D341Med (cell line): ENCODE measurements at regions not wholly inside any gene's neighbourhood (a gene's known extent, or its start where the extent isn't known, plus 50 kb on each side); places are given as distances from the start of the nearest gene placed in this dataset.

ENCODE experiments used
- DNase-seq: peaks from one replicate; pipeline ENCODE4 v3.0.0; 2012; ENCODE audit warnings: low spot score

DNA sequence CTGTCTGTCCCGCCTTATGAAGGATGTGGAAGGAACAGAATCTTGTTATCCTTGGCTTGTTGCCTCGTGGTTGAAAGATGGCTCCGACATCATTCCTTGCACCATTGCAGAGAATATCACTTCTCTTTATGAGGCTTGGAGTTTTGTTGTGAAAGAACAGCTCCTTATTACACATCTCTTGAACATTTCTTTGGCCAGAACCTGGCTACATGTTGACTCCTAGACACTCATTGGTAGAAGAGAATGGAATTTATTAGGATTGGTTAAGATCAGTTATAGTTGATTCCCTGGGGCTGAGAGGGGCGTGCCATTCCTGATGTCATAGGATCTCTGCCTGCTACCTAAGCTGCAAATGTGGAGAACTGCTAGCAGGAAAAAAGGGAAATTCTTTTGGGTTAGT, 180.5 kb upstream of the CTBP2 start:
- DNase-seq, result no peak

GRCh38 chr10:125337510-125337909, 177.1 kb upstream of the CTBP2 start:
- DNase-seq, result no peak

- DNase-seq, result no peak
These were observed 174.2 kb upstream of the CTBP2 start for GRCh38 chr10:125334545-125334944.

- DNase-seq, result no peak
These were observed 173.4 kb upstream of the CTBP2 start for GRCh38 chr10:125333769-125334168.

DNA sequence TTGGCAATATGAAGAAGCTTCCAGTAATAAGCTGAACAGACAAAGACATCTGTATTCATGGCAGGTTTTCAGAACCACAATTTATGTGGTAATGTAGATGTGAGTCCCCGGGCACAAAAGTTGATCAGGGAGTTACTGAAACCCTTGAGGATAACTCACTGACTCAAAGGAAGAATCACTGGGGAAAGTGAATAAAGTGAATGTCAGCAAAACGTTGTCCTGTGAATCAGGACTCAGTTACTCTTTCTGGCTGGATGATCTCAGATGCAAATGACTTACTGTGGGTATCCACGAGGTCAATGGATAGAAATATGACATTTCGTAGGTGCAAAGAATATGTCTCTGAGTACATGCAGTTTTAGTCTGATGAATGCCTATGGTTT, 172.8 kb upstream of the CTBP2 start:
- no peak for DNase-seq

GRCh38 chr10:125332548-125333208, 172.3 kb upstream of the CTBP2 start:
- DNase-seq, result no peak

DNA sequence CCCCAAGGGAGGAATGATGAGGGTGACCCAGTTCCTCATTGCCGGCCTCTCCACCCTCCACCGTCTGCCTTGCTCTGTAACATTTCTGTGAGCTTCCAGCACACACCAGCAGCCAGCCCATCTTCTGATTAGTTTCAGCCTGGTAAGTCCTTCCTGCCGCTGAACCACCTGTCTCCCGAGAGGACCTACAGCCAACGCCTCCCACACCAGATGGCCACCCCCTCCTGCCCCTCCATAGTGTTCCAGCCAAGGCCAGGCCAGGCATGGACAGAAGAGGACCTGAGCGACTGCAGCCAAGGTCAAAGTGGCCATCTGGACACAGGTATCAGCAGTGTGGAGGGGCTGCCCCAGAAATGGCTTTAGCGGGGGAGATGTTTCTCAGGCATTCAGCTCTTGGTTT, 170.7 kb upstream of the CTBP2 start:
- DNase-seq, result no peak

DNA sequence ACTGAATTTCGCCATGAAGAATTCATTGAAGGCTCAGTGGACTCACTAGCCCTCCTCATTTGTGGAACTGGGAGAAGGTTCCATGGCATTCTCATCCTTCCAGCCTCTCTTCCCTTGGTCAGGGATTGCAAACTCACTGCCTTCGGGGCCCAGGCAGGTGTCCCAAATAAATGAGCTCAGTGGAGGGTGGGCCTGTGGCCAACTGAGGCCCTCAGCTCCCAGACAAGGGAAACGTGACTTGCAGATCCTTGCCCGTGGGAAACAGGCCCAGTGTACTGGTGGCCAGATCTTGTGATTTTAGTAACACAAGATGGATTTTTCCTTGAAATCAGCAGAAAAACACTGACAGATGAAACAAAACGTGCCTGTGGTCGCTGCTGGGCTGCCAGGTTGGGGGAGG, 168.7 kb upstream of the CTBP2 start:
- DNase-seq, result no peak

DNA sequence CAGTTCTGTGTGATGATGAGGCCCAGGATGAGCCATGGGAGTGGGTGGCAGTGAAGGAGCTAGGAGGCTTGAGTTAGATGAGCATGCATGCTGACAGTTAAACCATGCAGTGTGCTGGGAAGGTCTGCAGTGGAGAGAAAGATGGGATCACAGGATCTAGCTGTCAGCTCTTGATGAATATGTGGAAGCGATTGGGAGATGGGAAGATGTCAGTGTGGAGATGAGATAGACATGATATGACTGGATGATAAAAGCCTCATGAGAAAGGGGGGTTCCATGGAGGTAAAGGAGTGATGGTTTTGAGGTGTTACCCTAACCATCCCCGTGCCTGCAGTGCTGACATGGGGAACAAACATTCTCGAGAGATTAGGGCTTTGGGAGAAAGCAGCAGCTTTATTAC, 165.0 kb upstream of the CTBP2 start:
- DNase-seq, result no peak

GRCh38 chr10:125316436-125316835, 156.1 kb upstream of the CTBP2 start:
- DNase-seq, result no peak

DNA sequence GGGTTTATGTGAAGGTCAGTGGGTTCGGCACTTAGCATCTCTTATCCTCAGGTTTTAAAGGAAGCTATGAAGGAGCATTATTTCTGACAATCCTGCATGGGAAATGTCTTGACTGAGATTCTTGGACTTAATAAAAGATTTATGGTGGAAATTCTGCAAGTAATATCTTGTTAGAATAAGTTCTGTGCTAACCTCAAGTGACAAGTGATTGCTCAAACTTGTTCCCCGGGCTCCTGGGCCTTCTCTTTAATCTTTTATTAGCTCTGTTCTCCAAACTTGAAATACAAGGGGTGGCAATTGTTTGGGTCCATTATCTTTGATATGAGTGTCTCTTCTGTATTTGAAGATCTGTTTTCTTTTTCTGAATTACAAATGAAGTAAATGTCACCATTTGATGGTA, 140.6 kb upstream of the CTBP2 start:
- DNase-seq, result no peak

GRCh38 chr10:125299461-125299860, 139.1 kb upstream of the CTBP2 start:
- DNase-seq, result no peak

DNA sequence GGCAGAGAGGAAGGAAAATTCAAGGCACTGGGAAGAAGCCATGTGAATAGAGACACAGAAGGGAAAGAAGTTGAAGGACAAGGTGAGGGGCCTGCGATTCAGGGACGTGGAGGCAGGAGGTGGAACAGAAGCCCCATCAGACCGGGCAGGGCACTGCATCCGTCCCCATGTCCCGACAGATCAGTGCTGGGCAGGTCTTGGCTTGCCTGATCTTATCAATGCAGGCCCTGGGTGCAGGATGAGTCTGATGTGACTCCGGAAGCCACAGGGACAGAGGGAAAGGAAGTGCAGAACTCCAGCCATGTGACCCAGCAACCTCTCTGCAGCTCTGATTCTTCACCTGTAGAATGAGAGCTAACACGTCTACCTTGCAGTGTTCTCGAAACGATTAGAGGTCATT, 136.2 kb upstream of the CTBP2 start:
- DNase-seq, result no peak

- DNase-seq, result no peak
These were observed 133.7 kb upstream of the CTBP2 start for GRCh38 chr10:125294109-125294508.

DNA sequence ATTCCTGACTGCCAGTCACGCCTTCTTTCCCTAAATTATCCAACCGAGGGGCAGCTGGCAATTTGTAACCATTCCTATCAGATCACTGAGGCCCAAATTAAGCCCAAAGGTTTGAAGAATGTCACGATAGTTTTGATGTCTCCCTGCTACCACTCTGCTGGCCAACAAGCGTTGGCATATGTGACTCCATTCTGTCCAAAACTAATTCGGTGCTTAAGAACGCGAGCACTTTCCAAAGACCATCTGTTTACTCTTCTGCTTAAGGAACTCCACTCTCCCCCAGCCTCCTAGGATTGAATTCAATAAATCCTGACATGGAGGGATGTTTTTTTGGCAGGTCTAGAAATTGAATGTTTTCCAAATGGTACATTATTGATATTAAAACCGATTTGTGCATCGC, 131.5 kb upstream of the CTBP2 start:
- no peak for DNase-seq

GRCh38 chr10:125289461-125289860, 129.1 kb upstream of the CTBP2 start:
- DNase-seq, result no peak

GRCh38 chr10:125284875-125285597, 124.7 kb upstream of the CTBP2 start:
- DNase-seq, result no peak

DNA sequence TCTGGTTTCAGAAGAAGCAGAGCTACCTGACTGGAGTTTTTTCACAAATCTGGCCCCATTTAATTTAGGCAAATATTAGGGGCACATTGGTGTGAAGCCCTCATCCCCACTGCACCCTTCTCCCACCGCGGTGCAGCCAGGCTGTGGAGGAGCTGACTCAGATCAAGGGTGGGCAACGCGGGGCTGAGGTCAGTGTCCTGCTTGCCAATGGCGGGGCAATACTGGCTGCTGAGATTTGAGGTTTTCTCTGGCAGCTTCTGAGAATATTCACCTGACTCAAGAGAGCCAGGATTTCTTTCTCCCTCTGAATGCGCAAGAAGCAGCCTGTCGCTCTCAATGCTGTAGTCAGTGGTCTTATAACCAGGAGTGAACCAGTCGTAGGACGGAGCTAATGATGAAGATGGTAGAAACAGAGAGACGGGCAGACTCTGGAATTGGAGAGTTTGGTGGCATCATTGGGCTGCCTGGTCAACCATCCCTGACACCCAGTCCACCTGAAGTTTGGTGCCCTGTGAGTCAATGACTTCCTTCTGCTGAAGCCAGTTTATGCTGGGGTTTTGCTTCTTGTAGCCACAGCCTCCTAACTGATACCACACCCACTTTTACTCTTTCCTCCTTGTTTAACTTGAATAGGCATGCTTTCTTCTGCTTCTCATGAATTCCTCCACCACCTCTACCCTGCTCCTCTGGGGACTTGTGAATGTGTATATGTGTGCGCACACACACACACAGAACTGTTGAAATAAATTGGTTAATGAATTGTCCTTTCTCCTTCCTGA, 123.7 kb upstream of the CTBP2 start:
- DNase-seq, result no peak

- no peak for DNase-seq
These were observed 123.0 kb upstream of the CTBP2 start for GRCh38 chr10:125283191-125283835.

DNA sequence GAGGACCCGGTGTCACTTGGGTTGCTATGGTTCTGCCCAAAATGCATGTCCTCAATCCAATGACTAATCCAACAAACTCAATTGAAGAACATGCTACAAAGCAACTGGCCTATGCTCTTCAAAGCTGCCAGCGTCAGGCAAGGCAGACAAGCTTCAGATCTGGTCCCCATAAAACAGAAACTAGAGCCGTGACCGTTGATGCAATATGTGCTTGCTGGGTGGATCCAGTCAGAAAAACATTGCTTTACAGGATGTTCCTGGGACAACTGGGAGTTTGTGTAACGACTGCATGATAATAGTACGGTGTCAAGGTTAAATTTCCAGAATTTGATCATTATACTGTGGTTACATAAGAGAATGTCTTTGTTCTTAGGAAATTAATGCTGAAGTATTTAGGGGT, 120.7 kb upstream of the CTBP2 start:
- no peak for DNase-seq

DNA sequence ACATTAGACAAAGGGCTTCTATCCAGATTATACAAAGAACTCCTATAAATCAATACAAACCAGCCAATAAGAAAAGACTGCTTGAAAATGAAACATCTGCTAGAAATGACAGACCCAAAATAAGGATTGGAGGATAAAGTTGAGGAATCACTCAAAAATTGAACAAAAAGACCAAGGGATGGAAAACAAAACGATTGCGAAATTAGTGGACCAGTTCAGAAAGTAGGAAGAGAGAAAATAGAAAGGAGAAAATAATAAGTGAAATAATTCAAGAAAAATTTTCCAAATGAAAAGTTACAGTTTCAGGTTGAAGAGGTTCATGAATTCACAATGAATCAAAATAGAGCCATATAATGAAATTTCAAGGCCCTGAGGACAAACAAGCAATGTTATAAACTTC, 115.8 kb upstream of the CTBP2 start:
- DNase-seq, result no peak

DNA sequence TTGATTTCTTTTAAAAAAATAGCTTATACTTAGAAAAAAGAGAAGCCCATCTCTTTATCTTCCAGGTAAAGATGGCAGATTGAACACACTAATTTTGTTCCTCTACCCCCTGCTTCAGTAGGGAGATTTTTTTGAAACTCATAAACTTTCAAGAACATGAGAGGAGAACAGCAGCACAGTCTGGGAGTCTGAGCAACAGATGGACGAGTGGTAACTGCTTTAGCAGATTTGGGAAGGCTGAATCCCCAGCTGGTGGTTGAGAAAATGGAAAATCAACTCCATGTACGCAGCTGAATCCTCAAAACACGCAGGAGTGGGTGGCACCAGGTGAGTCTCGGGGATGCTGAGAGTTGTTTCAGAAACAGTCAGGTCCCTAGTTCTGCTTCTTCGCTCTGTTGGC, 114.6 kb upstream of the CTBP2 start:
- no peak for DNase-seq

- DNase-seq, result no peak
These were observed 112.7 kb upstream of the CTBP2 start for GRCh38 chr10:125273023-125273422.
